ENCODE measurements at regions not wholly inside any gene's neighbourhood (a gene's known extent, or its start where the extent isn't known, plus 50 kb on each side); places are given as distances from the start of the nearest gene placed in this dataset.

DNA sequence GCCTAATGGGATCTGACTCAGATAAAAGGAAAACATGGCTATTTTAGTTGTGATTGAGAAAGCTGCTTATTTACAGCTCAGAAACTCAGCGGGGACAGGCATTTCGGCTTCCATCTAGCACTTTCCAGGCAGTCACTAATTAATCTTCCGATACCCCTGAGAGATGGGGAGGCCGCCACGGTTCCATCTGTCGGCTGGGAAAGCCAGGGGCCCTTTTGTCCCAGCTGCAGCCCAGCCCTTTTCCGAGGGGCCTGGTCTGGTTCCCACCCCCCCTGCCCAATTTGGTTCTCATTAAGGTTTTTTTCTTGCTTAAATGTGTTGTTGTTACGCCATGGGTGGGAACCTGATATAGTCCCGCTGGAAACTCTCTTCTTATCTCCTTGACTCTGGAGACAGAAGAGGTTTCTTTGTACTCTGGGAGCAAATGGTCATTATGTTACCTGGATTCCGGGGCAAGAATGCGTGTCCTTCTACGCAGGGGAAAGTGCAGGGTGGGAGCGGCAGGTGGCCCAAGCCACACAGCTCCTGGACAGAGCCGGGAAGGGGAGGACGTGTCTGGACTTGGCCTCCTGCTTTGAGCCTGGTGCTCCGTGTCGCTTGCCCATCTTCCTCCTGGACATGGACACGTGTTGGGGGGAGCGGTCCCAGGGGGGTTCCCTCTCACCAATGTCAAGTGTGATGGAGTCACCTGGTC, 50.9 kb upstream of the GSE1 start:
- ChIA-PET CTCF (ENCODE audit: low intra/inter-chr PET ratio, low total read pairs) (interaction anchor here (1.3 to 4.6 kb wide), 2 partner anchors 141 to 146 kb away, joined by 3 to 51 read pairs; no protein-coding TSS in a partner anchor), POLR2A (interaction anchor here (1.8 to 2.4 kb wide), 2 partner anchors 9 to 47 kb away, joined by 13 to 17 read pairs; no protein-coding TSS in a partner anchor)
- intact Hi-C loops (cut with micrococcal nuclease; ENCODE audit: unreplicated experiment) (loop anchor here (2.0 kb wide), 1 partner anchor 71 kb away; no protein-coding TSS in a partner anchor), in situ Hi-C loops (cut with HindIII; ENCODE audit: extremely low pct_ligation_motif_present, low pct_unique_long_range_greater_than_20kb) (no loop called here)
- no peak for DNase-seq (ENCODE audit: low spot score)
- Histone ChIP-seq H3K9ac (ENCODE audit: insufficient read depth, low read depth, low read length) (no peak overlapping the region), H3K79me2 (ENCODE audit: insufficient read depth, low read length) (peaks cover 88% of the 10 kb centered on the region), H4K20me1 (ENCODE audit: insufficient read depth, low read length) (peaks cover 70% of the 10 kb centered on the region), H3K9me3 (ENCODE audit: low read length) (no peaks in the 10 kb centered on the region), H3K27ac (ENCODE audit: extremely low read length, insufficient read depth, low read length) (no peak overlapping the region), H3K4me1 (ENCODE audit: insufficient read depth, low read length) (peaks cover 67% of the 10 kb centered on the region), H3K4me3 (replicated peaks in 1 of 3; ENCODE audit: insufficient read depth in 1 of 3, low read depth in 2 of 3, low read length in 3 of 3) (peak overlapping the region in 1 of 3 experiments; percentile 34; a peak in 1 of 6 replicates), H3K4me2 (ENCODE audit: low read depth, low read length) (peak overlapping the region; percentile 15), H3K36me3 (replicated peaks in 1 of 2; ENCODE audit: control insufficient read depth in 1 of 2, insufficient read depth in 2 of 2, low read length in 2 of 2) (peaks cover 0 to 2% of the 10 kb centered on the region in 2 experiments; a peak in 2 of 5 replicates), H3K27me3 (ENCODE audit: control insufficient read depth in 1 of 2, insufficient read depth in 2 of 2, low read length in 2 of 2) (no peaks in the 10 kb centered on the region), H2AFZ (ENCODE audit: low read length) (no peak overlapping the region)
- ATAC-seq: no peak
- WGBS (ENCODE audit: low lambda C conversion rate): 74% methylated on average over 19 of the region's 19 CpGs
- no TSS peak for BruUV-seq (replicated peaks)
- no peak for FAIRE-seq
- TF ChIP-seq RAD21 (CRISPR knock-in tag; IDR thresholded peaks at IDR 0.05): 0 out of 2 replicates have a peak, but pooled peaks have one; percentile 7
- TF ChIP-seq ZBTB7B (CRISPR knock-in tag; IDR thresholded peaks at IDR 0.05): 0 out of 2 replicates have a peak, but pooled peaks have one; percentile 15
- no peak for TF ChIP-seq ZNF761 (CRISPR knock-in tag; conservative IDR thresholded peaks at IDR 0.05)
- TF ChIP-seq ZFY (CRISPR knock-in tag; IDR thresholded peaks at IDR 0.05): no peak; the same call in 1 of the 2 replicates
- peak; percentile 20; the same call in 1 of the 2 replicates for TF ChIP-seq PATZ1 (CRISPR knock-in tag; IDR thresholded peaks at IDR 0.05)
- TF ChIP-seq ZNF331 (CRISPR knock-in tag; IDR thresholded peaks at IDR 0.05): no peak
- 0 out of 2 replicates have a peak, but pooled peaks have one; percentile 23 for TF ChIP-seq HOXA3 (CRISPR knock-in tag; IDR thresholded peaks at IDR 0.05)
- no peak for TF ChIP-seq FOXA3 (CRISPR knock-in tag; IDR thresholded peaks at IDR 0.05)
- TF ChIP-seq GPN1 (CRISPR knock-in tag; IDR thresholded peaks at IDR 0.05; ENCODE audit: borderline replicate concordance): no peak
- no peak for TF ChIP-seq NONO (IDR thresholded peaks at IDR 0.05)
- TF ChIP-seq NONO (CRISPR knock-in tag; conservative IDR thresholded peaks at IDR 0.05): 0 out of 2 replicates have a peak, but pooled peaks have one; percentile 28
- no peak for TF ChIP-seq DMAP1 (CRISPR knock-in tag; IDR thresholded peaks at IDR 0.05)
- no peak for TF ChIP-seq DR1 (CRISPR knock-in tag; IDR thresholded peaks at IDR 0.05)
- no peak for TF ChIP-seq DMTF1 (CRISPR knock-in tag; IDR thresholded peaks at IDR 0.05)
- TF ChIP-seq NFIB (CRISPR knock-in tag; IDR thresholded peaks at IDR 0.05; ENCODE audit: borderline replicate concordance): no peak
- no peak for TF ChIP-seq MIXL1 (CRISPR knock-in tag; IDR thresholded peaks at IDR 0.05)
- TF ChIP-seq ZBTB38 (CRISPR knock-in tag; IDR thresholded peaks at IDR 0.05): peak; percentile 81
- no peak for TF ChIP-seq FIP1L1 (IDR thresholded peaks at IDR 0.05; ENCODE audit: borderline replicate concordance, insufficient read depth, low read depth, low read length)
- TF ChIP-seq, protein P1, sequence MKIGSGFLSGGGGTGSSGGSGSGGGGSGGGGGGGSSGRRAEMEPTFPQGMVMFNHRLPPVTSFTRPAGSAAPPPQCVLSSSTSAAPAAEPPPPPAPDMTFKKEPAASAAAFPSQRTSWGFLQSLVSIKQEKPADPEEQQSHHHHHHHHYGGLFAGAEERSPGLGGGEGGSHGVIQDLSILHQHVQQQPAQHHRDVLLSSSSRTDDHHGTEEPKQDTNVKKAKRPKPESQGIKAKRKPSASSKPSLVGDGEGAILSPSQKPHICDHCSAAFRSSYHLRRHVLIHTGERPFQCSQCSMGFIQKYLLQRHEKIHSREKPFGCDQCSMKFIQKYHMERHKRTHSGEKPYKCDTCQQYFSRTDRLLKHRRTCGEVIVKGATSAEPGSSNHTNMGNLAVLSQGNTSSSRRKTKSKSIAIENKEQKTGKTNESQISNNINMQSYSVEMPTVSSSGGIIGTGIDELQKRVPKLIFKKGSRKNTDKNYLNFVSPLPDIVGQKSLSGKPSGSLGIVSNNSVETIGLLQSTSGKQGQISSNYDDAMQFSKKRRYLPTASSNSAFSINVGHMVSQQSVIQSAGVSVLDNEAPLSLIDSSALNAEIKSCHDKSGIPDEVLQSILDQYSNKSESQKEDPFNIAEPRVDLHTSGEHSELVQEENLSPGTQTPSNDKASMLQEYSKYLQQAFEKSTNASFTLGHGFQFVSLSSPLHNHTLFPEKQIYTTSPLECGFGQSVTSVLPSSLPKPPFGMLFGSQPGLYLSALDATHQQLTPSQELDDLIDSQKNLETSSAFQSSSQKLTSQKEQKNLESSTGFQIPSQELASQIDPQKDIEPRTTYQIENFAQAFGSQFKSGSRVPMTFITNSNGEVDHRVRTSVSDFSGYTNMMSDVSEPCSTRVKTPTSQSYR (CRISPR knock-in tag; IDR thresholded peaks at IDR 0.05; ENCODE audit: borderline replicate concordance): no peak
